Activated naive CD8-positive, alpha-beta T cell (primary cell): ENCODE measurements at regions not wholly inside any gene's neighbourhood (a gene's known extent, or its start where the extent isn't known, plus 50 kb on each side); places are given as distances from the start of the nearest gene placed in this dataset.

Experiments used
- H3K27ac Mint-ChIP-seq: one replicate; pipeline ENCODE4 v1.8.0; 2021; ENCODE audit warnings: mixed read lengths
- H3K27me3 Mint-ChIP-seq: one replicate; pipeline ENCODE4 v1.8.0; 2021; ENCODE audit warnings: mixed read lengths
- H3K36me3 Mint-ChIP-seq: one replicate; pipeline ENCODE4 v1.8.0; 2021; ENCODE audit warnings: mixed read lengths
- H3K4me1 Mint-ChIP-seq: one replicate; pipeline ENCODE4 v1.8.0; 2021; ENCODE audit warnings: low read depth, mixed read lengths
- H3K4me3 Mint-ChIP-seq: one replicate; pipeline ENCODE4 v1.8.0; 2021; ENCODE audit warnings: mild to moderate bottlenecking, mixed read lengths
- H3K9me3 Mint-ChIP-seq: one replicate; pipeline ENCODE4 v1.8.0; 2021; ENCODE audit warnings: low read depth, mixed read lengths

DNA sequence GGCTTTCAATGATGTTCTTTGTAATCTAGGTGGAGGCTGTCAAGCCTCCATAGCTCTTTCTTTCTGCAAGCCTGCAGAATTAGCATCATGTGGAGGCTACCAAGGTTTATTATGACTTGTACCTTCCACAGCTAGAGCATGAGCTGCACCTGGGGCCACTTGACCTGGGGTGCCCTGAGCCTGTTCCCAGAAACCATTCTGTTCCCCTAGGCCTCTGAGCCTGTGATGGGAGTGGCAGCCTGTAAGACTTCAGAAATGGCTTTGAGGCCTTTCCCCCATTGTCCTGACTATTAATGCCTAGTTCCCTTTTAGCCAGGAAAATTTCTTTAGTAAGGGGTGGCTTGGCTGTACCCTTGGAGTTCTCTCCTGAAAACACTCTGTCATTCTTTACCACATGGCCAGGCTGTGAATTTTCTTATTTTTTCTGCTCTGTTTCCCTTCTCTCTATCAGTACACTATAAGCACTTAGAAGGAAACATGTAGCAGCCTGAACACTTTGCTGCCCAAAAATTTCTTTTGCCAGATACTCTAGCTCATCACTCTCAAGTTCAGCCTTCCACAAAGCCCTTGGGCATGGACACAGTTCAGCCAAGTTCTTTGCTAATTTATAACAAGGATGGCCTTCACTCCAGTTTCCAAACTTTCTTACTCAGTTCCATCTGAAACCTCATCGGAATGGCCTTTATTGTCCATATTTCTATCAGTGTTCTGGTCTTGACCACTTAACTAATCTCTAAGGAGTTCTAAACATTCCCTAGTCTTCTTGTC is 61.4 kb upstream of the NR3C1 start:
- no peaks in the 10 kb centered on the region for H3K4me1 Mint-ChIP-seq
- no peak overlapping the region for H3K27ac Mint-ChIP-seq
- no peaks in the 10 kb centered on the region for H3K36me3 Mint-ChIP-seq
- H3K4me3 Mint-ChIP-seq: no peak overlapping the region
- no peaks in the 10 kb centered on the region for H3K9me3 Mint-ChIP-seq
- no peaks in the 10 kb centered on the region for H3K27me3 Mint-ChIP-seq

- Mint-ChIP-seq H3K27ac (no peak overlapping the region), H3K9me3 (no peaks in the 10 kb centered on the region), H3K4me3 (no peak overlapping the region), H3K36me3 (no peaks in the 10 kb centered on the region), H3K27me3 (no peaks in the 10 kb centered on the region), H3K4me1 (no peaks in the 10 kb centered on the region)
These were observed 58.9 kb upstream of the NR3C1 start for GRCh38 chr5:143462431-143462830.

GRCh38 chr5:143459433-143459832 is 55.9 kb upstream of the NR3C1 start:
- Mint-ChIP-seq H3K4me1 (no peaks in the 10 kb centered on the region), H3K9me3 (no peaks in the 10 kb centered on the region), H3K27ac (no peak overlapping the region), H3K27me3 (no peaks in the 10 kb centered on the region), H3K4me3 (no peak overlapping the region), H3K36me3 (no peaks in the 10 kb centered on the region)

GRCh38 chr5:143456952-143457547 is 53.6 kb upstream of the NR3C1 start:
- Mint-ChIP-seq H3K4me3 (no peak overlapping the region), H3K27me3 (no peaks in the 10 kb centered on the region), H3K36me3 (peaks cover 2% of the 10 kb centered on the region), H3K4me1 (no peaks in the 10 kb centered on the region), H3K9me3 (no peaks in the 10 kb centered on the region), H3K27ac (no peak overlapping the region)

DNA sequence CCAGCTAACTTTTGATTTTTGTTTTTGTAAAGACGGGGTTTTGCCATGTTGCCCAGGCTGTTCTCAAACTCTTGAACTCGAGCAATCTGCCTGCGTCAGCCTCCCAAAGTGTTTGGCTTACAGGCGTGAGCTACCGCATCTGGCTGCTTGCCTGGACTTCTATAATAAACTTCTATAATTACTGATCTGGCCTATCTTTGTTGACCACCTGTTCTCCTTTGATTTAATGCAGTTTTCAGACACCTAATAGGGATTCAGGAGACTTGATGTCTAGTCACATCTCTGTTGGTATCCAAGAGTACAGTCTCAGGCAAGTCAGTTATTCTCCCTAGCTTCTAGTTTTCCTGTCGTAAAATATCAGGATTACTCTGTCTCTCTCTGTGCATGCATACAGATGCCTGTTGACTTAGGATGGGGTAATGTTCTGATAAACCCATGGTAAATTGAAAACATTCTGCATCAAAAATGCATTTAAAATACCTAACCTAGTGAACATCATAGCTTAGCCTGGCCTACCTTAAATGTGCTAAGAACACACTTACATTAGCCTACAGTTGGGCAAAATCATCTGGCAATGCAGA is 51.5 kb upstream of the NR3C1 start:
- Mint-ChIP-seq H3K36me3 (peaks cover 2% of the 10 kb centered on the region), H3K4me1 (no peaks in the 10 kb centered on the region), H3K4me3 (no peak overlapping the region), H3K27me3 (no peaks in the 10 kb centered on the region), H3K9me3 (no peaks in the 10 kb centered on the region), H3K27ac (no peak overlapping the region)

GRCh38 chr5:143453720-143454119 is 50.2 kb upstream of the NR3C1 start:
- no peak overlapping the region for H3K27ac Mint-ChIP-seq
- no peak overlapping the region for H3K4me3 Mint-ChIP-seq
- H3K36me3 Mint-ChIP-seq: peaks cover 2% of the 10 kb centered on the region
- H3K9me3 Mint-ChIP-seq: no peaks in the 10 kb centered on the region
- H3K4me1 Mint-ChIP-seq: peaks cover under 1% of the 10 kb centered on the region
- H3K27me3 Mint-ChIP-seq: no peaks in the 10 kb centered on the region
